Progenitor cell of endocrine pancreas (in vitro differentiated cells): ENCODE measurements at regions not wholly inside any gene's neighbourhood (a gene's known extent, or its start where the extent isn't known, plus 50 kb on each side); places are given as distances from the start of the nearest gene placed in this dataset.
"Not testable (repeated sequence)": the region's sequence is repeated elsewhere in the genome, so short reads cannot be mapped to it uniquely, and the experiment has no call there.

Experiments used
- DNase-seq: peaks from one replicate; pipeline ENCODE4 v3.0.0; 2021; ENCODE audit warnings: low spot score; ENCODE audit not compliant: unreplicated experiment
- H3K27ac Mint-ChIP-seq: 2 replicates; pipeline ENCODE4 v1.8.0; 2021; ENCODE audit warnings: mild to moderate bottlenecking, moderate library complexity, mixed read lengths
- H3K27me3 Mint-ChIP-seq: 2 replicates; pipeline ENCODE4 v1.8.0; 2021; ENCODE audit warnings: mixed read lengths
- H3K36me3 Mint-ChIP-seq: 2 replicates; pipeline ENCODE4 v1.8.0; 2022; ENCODE audit warnings: mixed read lengths; ENCODE audit not compliant: insufficient read depth
- H3K4me1 Mint-ChIP-seq: 2 replicates; pipeline ENCODE4 v1.8.0; 2021; ENCODE audit warnings: low read depth, mixed read lengths
- H3K4me3 Mint-ChIP-seq: 2 replicates; pipeline ENCODE4 v1.8.0; 2021; ENCODE audit warnings: low read depth, mild to moderate bottlenecking, moderate library complexity, mixed read lengths
- H3K9me3 Mint-ChIP-seq: 2 replicates; pipeline ENCODE4 v1.8.0; 2021; ENCODE audit warnings: low read depth, mixed read lengths
- CTCF ChIP-seq: fragments of 200-600 bp; sonication (generic); IDR thresholded peaks from one replicate; pipeline ENCODE4 v1.5.0; 2021; ENCODE audit warnings: antibody characterized with exemption, mild to moderate bottlenecking; ENCODE audit not compliant: unreplicated experiment

DNA sequence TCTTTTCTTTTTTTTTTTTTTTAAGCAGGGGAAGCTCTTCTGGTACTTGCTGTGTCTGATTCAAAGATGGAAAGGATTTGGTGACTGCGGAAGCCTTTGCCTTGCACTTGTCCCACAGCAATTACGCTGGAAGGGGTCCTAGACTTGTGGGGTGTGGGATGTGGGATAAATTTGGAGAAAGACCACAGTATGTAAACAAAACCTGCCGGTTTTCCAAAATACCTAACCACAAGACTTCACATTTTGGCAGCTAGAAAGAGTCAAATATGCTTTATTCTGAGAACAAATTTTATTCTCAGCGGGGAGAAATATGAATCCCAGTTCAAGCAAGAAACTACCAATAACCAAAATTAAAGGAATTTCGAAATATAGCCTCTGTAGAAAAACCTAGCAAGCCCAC lies 176.5 kb downstream of the SPRY2 start:
- Mint-ChIP-seq H3K27ac (no peak overlapping the region), H3K4me3 (no peak overlapping the region), H3K4me1 (peaks cover 1% of the 10 kb centered on the region), H3K9me3 (no peaks in the 10 kb centered on the region), H3K27me3 (no peaks in the 10 kb centered on the region), H3K36me3 (no peaks in the 10 kb centered on the region)
- no peak for DNase-seq
- TF ChIP-seq CTCF: no peak

DNA sequence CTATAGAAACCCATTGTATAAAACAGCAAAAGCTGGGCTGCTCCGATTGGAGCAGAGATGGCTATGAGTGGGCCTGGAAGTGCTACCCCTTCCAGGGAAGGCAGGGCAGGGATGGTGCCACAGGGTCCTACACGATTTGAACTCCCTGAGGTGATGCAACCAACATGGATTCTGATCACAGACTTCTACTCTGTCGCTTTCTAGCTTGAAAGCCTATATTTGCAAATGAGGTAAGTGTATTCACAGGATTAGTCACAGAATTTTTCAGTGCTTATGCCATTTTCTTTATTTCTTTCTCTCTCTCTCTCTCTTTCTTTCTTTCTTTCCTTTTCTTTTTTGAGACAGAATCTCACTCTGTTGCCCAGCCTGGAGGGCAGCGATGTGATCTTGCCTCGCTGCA lies 179.0 kb downstream of the SPRY2 start:
- H3K9me3 Mint-ChIP-seq: no peaks in the 10 kb centered on the region
- H3K4me3 Mint-ChIP-seq: no peak overlapping the region
- no peak for DNase-seq
- H3K4me1 Mint-ChIP-seq: peaks cover 1% of the 10 kb centered on the region
- no peak overlapping the region for H3K27ac Mint-ChIP-seq
- no peaks in the 10 kb centered on the region for H3K27me3 Mint-ChIP-seq
- no peak for TF ChIP-seq CTCF
- no peaks in the 10 kb centered on the region for H3K36me3 Mint-ChIP-seq

- H3K36me3 Mint-ChIP-seq: peaks cover 2% of the 10 kb centered on the region
- H3K9me3 Mint-ChIP-seq: peaks cover 3% of the 10 kb centered on the region
- no peak overlapping the region for H3K4me3 Mint-ChIP-seq
- no peaks in the 10 kb centered on the region for H3K27me3 Mint-ChIP-seq
- H3K4me1 Mint-ChIP-seq: peaks cover 4% of the 10 kb centered on the region
- no peak for TF ChIP-seq CTCF
- H3K27ac Mint-ChIP-seq: no peak overlapping the region
- no peak for DNase-seq
Observed at GRCh38 chr13:80161219-80161618, 179.7 kb downstream of the SPRY2 start.

GRCh38 chr13:80160110-80160509 lies 180.8 kb downstream of the SPRY2 start:
- H3K4me1 Mint-ChIP-seq: peaks cover 4% of the 10 kb centered on the region
- peaks cover 2% of the 10 kb centered on the region for H3K36me3 Mint-ChIP-seq
- no peak for TF ChIP-seq CTCF
- no peak overlapping the region for H3K4me3 Mint-ChIP-seq
- peaks cover 3% of the 10 kb centered on the region for H3K9me3 Mint-ChIP-seq
- H3K27me3 Mint-ChIP-seq: no peaks in the 10 kb centered on the region
- H3K27ac Mint-ChIP-seq: no peak overlapping the region
- DNase-seq: no peak

GRCh38 chr13:80157261-80157932 lies 183.5 kb downstream of the SPRY2 start:
- H3K36me3 Mint-ChIP-seq: peaks cover 2% of the 10 kb centered on the region
- no peak overlapping the region for H3K27ac Mint-ChIP-seq
- no peak overlapping the region for H3K4me3 Mint-ChIP-seq
- no peak for DNase-seq
- no peak for TF ChIP-seq CTCF
- no peaks in the 10 kb centered on the region for H3K27me3 Mint-ChIP-seq
- H3K4me1 Mint-ChIP-seq: peaks cover 3% of the 10 kb centered on the region
- peaks cover 3% of the 10 kb centered on the region for H3K9me3 Mint-ChIP-seq

- H3K4me1 Mint-ChIP-seq: peaks cover 25% of the 10 kb centered on the region
- H3K4me3 Mint-ChIP-seq, H3K27ac Mint-ChIP-seq: not testable (repeated sequence)
Observed at GRCh38 chr13:80152142-80152541, 188.8 kb downstream of the SPRY2 start.

More at GRCh38 chr13:80152142-80152541, 188.8 kb downstream of the SPRY2 start:
- peaks cover 16% of the 10 kb centered on the region for H3K9me3 Mint-ChIP-seq
- not testable (repeated sequence) for H3K27me3 Mint-ChIP-seq, H3K36me3 Mint-ChIP-seq, DNase-seq
